Stomach (tissue), 4 donors: ENCODE measurements at regions not wholly inside any gene's neighbourhood (a gene's known extent, or its start where the extent isn't known, plus 50 kb on each side); places are given as distances from the start of the nearest gene placed in this dataset.

Experiments
- CTCF ChIP-seq, 7 experiments: fragments of 450-650 bp in 4 of 7; fragments of 200-600 bp in 3 of 7; sonication (generic) in 3 of 7; IDR thresholded peaks; one replicate each; pipeline ENCODE4 v1.5.1; 2016 to 2019; ENCODE audit warnings: antibody characterized with exemption in 7 of 7, control low read depth in 2 of 7, mild to moderate bottlenecking in 1 of 7
- EP300 ChIP-seq: sonication (generic); formaldehyde crosslinking; IDR thresholded peaks from one replicate; pipeline ENCODE4 v1.6.1; 2017; ENCODE audit warnings: antibody characterized with exemption
- POLR2A ChIP-seq, 4 donors: fragments of 450-650 bp; IDR thresholded peaks; one replicate each; pipeline ENCODE4 v1.6.1; 2016; ENCODE audit warnings: antibody characterized with exemption in 4 of 4, control low read depth in 2 of 4, mild to moderate bottlenecking in 1 of 4, moderate library complexity in 1 of 4
- POLR2AphosphoS5 ChIP-seq, 3 donors: sonication (generic); formaldehyde crosslinking; IDR thresholded peaks; one replicate each; pipeline ENCODE4 v1.6.1; 2016; ENCODE audit warnings: antibody characterized with exemption in 3 of 3

- TF ChIP-seq EP300 (no peak), CTCF (IDR thresholded peaks at IDR 0.05) (no peak), POLR2A (IDR thresholded peaks at IDR 0.05) (no peak), POLR2AphosphoS5 (IDR thresholded peaks at IDR 0.05) (no peak)
Measured at GRCh38 chr18:10275486-10275885, 178.9 kb upstream of the APCDD1 start.
